H9 (cell line): ENCODE measurements at regions not wholly inside any gene's neighbourhood (a gene's known extent, or its start where the extent isn't known, plus 50 kb on each side); places are given as distances from the start of the nearest gene placed in this dataset.

ENCODE experiments used
- DNase-seq: peaks from one replicate; pipeline ENCODE4 v3.0.0-alpha.2; 2017
- H2AFZ ChIP-seq: one replicate; pipeline ENCODE4 v1.6.1; 2013; ENCODE audit warnings: mild to moderate bottlenecking, low read length, control low read depth, moderate library complexity
- H2AK5ac ChIP-seq: 2 replicates; pipeline ENCODE4 v1.6.1; 2013; ENCODE audit warnings: low read length, control low read depth, mixed read lengths; ENCODE audit not compliant: insufficient read length
- H2BK120ac ChIP-seq: one replicate; pipeline ENCODE4 v1.6.1; 2013; ENCODE audit warnings: low read depth, mild to moderate bottlenecking, low read length, control low read depth, inconsistent platforms; ENCODE audit not compliant: poor library complexity, severe bottlenecking
- H2BK12ac ChIP-seq: 2 replicates; pipeline ENCODE4 v1.6.1; 2013; ENCODE audit warnings: low read length, control low read depth, mixed read lengths, low read depth; ENCODE audit not compliant: insufficient read length
- H2BK15ac ChIP-seq: 2 replicates; pipeline ENCODE4 v1.6.1; 2013; ENCODE audit warnings: low read depth, low read length, control low read depth
- H2BK20ac ChIP-seq: one replicate; pipeline ENCODE4 v1.6.1; 2013; ENCODE audit warnings: low read depth, mild to moderate bottlenecking, low read length, control low read depth, inconsistent platforms; ENCODE audit not compliant: poor library complexity, severe bottlenecking
- H2BK5ac ChIP-seq: 2 replicates; pipeline ENCODE4 v1.6.1; 2013; ENCODE audit warnings: low read length, control low read depth, mixed read lengths; ENCODE audit not compliant: insufficient read length
- H3K14ac ChIP-seq: 2 replicates; pipeline ENCODE4 v1.6.1; 2013; ENCODE audit warnings: low read length, control low read depth; ENCODE audit not compliant: insufficient read depth
- H3K18ac ChIP-seq: 2 replicates; pipeline ENCODE4 v1.6.1; 2013; ENCODE audit warnings: low read depth, mild to moderate bottlenecking, mixed read lengths, low read length, control low read depth; ENCODE audit not compliant: insufficient read length
- H3K23ac ChIP-seq: 2 replicates; pipeline ENCODE4 v1.6.1; 2013; ENCODE audit warnings: low read length, control low read depth, mixed read lengths, low read depth; ENCODE audit not compliant: insufficient read length
- H3K23me2 ChIP-seq: 2 replicates; pipeline ENCODE4 v1.6.1; 2013; ENCODE audit warnings: low read depth, mild to moderate bottlenecking, mixed read lengths, low read length, control low read depth; ENCODE audit not compliant: insufficient read length, poor library complexity, severe bottlenecking
- H3K27ac ChIP-seq: 2 replicates; pipeline ENCODE4 v1.5.1; 2013; ENCODE audit warnings: low read length, control low read depth, mixed read lengths, low read depth; ENCODE audit not compliant: insufficient read length
- H3K27me3 ChIP-seq: 2 replicates; pipeline ENCODE4 v1.6.1; 2013; ENCODE audit warnings: low read length, control low read depth, inconsistent platforms; ENCODE audit not compliant: insufficient read depth
- H3K4ac ChIP-seq: 2 replicates; pipeline ENCODE4 v1.6.1; 2013; ENCODE audit warnings: low read depth, mild to moderate bottlenecking, control low read depth, inconsistent platforms, low read length, moderate library complexity
- H3K4me1 ChIP-seq: 2 replicates; pipeline ENCODE4 v1.6.1; 2013; ENCODE audit warnings: low read length, control low read depth, inconsistent platforms; ENCODE audit not compliant: insufficient read depth
- H3K4me2 ChIP-seq: 2 replicates; pipeline ENCODE4 v1.6.1; 2013; ENCODE audit warnings: low read length, control low read depth, mixed read lengths; ENCODE audit not compliant: insufficient read length, insufficient read depth
- H3K56ac ChIP-seq: 2 replicates; pipeline ENCODE4 v1.6.1; 2013; ENCODE audit warnings: low read depth, mild to moderate bottlenecking, mixed read lengths, low read length, control low read depth; ENCODE audit not compliant: insufficient read length
- H3K79me1 ChIP-seq: 2 replicates; pipeline ENCODE4 v1.6.1; 2013; ENCODE audit warnings: low read depth, mild to moderate bottlenecking, moderate library complexity, low read length, control low read depth, inconsistent platforms; ENCODE audit not compliant: insufficient read depth, poor library complexity, severe bottlenecking
- H3K79me2 ChIP-seq: 2 replicates; pipeline ENCODE4 v1.6.1; 2013; ENCODE audit warnings: low read length, control low read depth, inconsistent platforms; ENCODE audit not compliant: insufficient read depth
- H3K9ac ChIP-seq: 2 replicates; pipeline ENCODE4 v1.6.1; 2013; ENCODE audit warnings: low read length, control low read depth, mixed read lengths; ENCODE audit not compliant: insufficient read length; ENCODE audit errors: extremely low read depth
- H3K9me3 ChIP-seq: one replicate; pipeline ENCODE4 v1.6.1; 2013; ENCODE audit warnings: low read depth, low read length, inconsistent platforms; ENCODE audit not compliant: control insufficient read depth
- H3T11ph ChIP-seq: one replicate; pipeline ENCODE4 v1.6.1; 2013; ENCODE audit warnings: mild to moderate bottlenecking, low read length, control low read depth, inconsistent platforms
- H4K20me1 ChIP-seq: one replicate; pipeline ENCODE4 v1.6.1; 2013; ENCODE audit not compliant: control insufficient read depth, insufficient read length, insufficient read depth
- H4K5ac ChIP-seq: 2 replicates; pipeline ENCODE4 v1.6.1; 2013; ENCODE audit warnings: low read depth, mild to moderate bottlenecking, mixed read lengths, low read length, control low read depth; ENCODE audit not compliant: insufficient read length
- H4K8ac ChIP-seq: replicated peaks from 2 replicates; pipeline ENCODE4 v1.6.1; 2013; ENCODE audit warnings: low read length, control low read depth, mixed read lengths, low read depth; ENCODE audit not compliant: insufficient read length
- H4K91ac ChIP-seq: 2 replicates; pipeline ENCODE4 v1.6.1; 2013; ENCODE audit warnings: low read depth, mild to moderate bottlenecking, moderate library complexity, mixed read lengths, low read length, control low read depth; ENCODE audit not compliant: insufficient read length
- H3K27ac Mint-ChIP-seq, 3 experiments: 2 replicates in 2 of 3; 3 replicates in 1 of 3; pipeline ENCODE4 v1.8.0; 2020 to 2021; ENCODE audit warnings: mixed read lengths in 3 of 3, mild to moderate bottlenecking in 1 of 3, moderate library complexity in 1 of 3
- H3K27me3 Mint-ChIP-seq: 2 replicates; pipeline ENCODE4 v1.8.0; 2021; ENCODE audit warnings: low read depth, mild to moderate bottlenecking, moderate library complexity, mixed read lengths
- H3K36me3 Mint-ChIP-seq, 3 experiments: 2 replicates in 2 of 3; 3 replicates in 1 of 3; pipeline ENCODE4 v1.8.0; 2020 to 2021; ENCODE audit warnings: low read depth in 3 of 3, mixed read lengths in 3 of 3; ENCODE audit not compliant: insufficient read depth in 1 of 3
- H3K4me1 Mint-ChIP-seq, 2 experiments: 2 replicates each; pipeline ENCODE4 v1.8.0; 2020; ENCODE audit warnings: mixed read lengths in 2 of 2
- H3K4me3 Mint-ChIP-seq, 2 experiments: 2 replicates in 1 of 2; 3 replicates in 1 of 2; pipeline ENCODE4 v1.8.0; 2020 to 2021; ENCODE audit warnings: mild to moderate bottlenecking in 2 of 2, mixed read lengths in 2 of 2, moderate library complexity in 1 of 2
- H3K9me3 Mint-ChIP-seq, 2 experiments: 2 replicates in 1 of 2; 3 replicates in 1 of 2; pipeline ENCODE4 v1.8.0; 2020; ENCODE audit warnings: mild to moderate bottlenecking in 2 of 2, mixed read lengths in 2 of 2, moderate library complexity in 1 of 2
- CTCF ChIP-seq: fragments of 200-600 bp; sonication (generic); conservative IDR thresholded peaks from 3 replicates; pipeline ENCODE4 v1.8.0; 2021; ENCODE audit warnings: antibody characterized with exemption, mild to moderate bottlenecking
- WGBS: extraction: QIAGEN DNeasy Blood & Tissue Kit; methylation state at CpG from one replicate; pipeline ENCODE4 v1.1.7; 2013; ENCODE audit warnings: missing lambda C conversion rate, low lambda C conversion rate, mixed read lengths; ENCODE audit not compliant: insufficient read length; ENCODE audit errors: extremely low coverage; 5-methylcytosine and 5-hydroxymethylcytosine counted together

DNA sequence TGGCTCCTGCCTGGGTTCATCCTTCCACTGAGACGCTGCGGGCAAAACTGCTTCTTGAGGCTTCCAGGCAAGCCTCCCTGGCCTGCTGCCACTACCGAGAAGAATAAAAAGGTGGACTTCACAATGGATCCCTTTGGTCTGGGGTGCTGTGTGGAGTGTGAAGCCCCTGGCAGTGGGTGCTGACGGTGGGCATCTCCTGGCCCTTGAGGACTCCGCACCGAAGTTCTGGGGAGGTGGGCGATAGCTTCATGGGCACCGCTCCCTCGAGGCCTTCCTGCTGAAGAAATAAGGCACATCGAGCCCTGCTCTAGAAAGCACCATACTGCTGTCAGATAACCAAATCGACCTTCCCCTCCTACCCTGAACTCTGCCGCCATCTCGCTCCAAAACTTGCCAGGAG is 106.6 kb upstream of the CTBP2 start:
- Histone ChIP-seq H3K79me2 (no peaks in the 10 kb centered on the region), H4K91ac (no peak overlapping the region), H4K20me1 (no peaks in the 10 kb centered on the region), H3K79me1 (no peaks in the 10 kb centered on the region), H3K4ac (no peak overlapping the region), H2BK5ac (no peak overlapping the region), H2BK120ac (no peak overlapping the region), H2BK20ac (no peak overlapping the region), H3K18ac (no peak overlapping the region), H2AK5ac (no peak overlapping the region), H3K27ac (no peak overlapping the region), H2BK12ac (no peak overlapping the region), H3K27me3 (no peaks in the 10 kb centered on the region; the same call in 1 of the 2 replicates), H3K4me1 (no peaks in the 10 kb centered on the region), H3K14ac (no peak overlapping the region), H3K23ac (no peak overlapping the region), H3K9me3 (no peaks in the 10 kb centered on the region), H2AFZ (no peak overlapping the region), H4K5ac (no peak overlapping the region), H4K8ac (no peak overlapping the region), H3K56ac (no peak overlapping the region), H3T11ph (no peak overlapping the region), H3K23me2 (no peaks in the 10 kb centered on the region), H3K4me2 (no peak overlapping the region), H2BK15ac (no peak overlapping the region), H3K9ac (no peak overlapping the region)
- no peaks in the 10 kb centered on the region; a peak in 1 of 5 replicates for H3K9me3 Mint-ChIP-seq
- WGBS, result no CpG with 5 or more reads among the region's 13 CpGs
- no peak for DNase-seq
- peaks cover 5% of the 10 kb centered on the region; the same call in 1 of the 2 replicates for H3K27me3 Mint-ChIP-seq
- no peak overlapping the region for H3K4me3 Mint-ChIP-seq
- H3K27ac Mint-ChIP-seq, result 0 out of 7 replicates have a peak overlapping the region, but pooled peaks of 1 of the 3 experiments have one; percentile 32
- no peaks in the 10 kb centered on the region for H3K36me3 Mint-ChIP-seq
- H3K4me1 Mint-ChIP-seq, result no peaks in the 10 kb centered on the region; a peak in 1 of 4 replicates
- TF ChIP-seq CTCF, result no peak
